ENCODE measurements at regions not wholly inside any gene's neighbourhood (a gene's known extent, or its start where the extent isn't known, plus 50 kb on each side); places are given as distances from the start of the nearest gene placed in this dataset.
"Not testable (repeated sequence)": the region's sequence is repeated elsewhere in the genome, so short reads cannot be mapped to it uniquely, and the experiment has no call there.

GRCh38 chr3:107198581-107199181 lies 178.6 kb upstream of the CCDC54 start:
- Histone ChIP-seq H3K9me3 (ENCODE audit: insufficient read depth, low read length) (no peaks in the 10 kb centered on the region), H3K4me1 (ENCODE audit: low read length) (no peaks in the 10 kb centered on the region), H3K9ac (ENCODE audit: low read length) (no peak overlapping the region), H2AFZ (ENCODE audit: low read depth, low read length) (no peak overlapping the region), H3K27me3 (ENCODE audit: low read depth, low read length) (no peaks in the 10 kb centered on the region), H3K36me3 (replicated peaks; ENCODE audit: low read depth, low read length) (no peaks in the 10 kb centered on the region), H4K20me1 (ENCODE audit: insufficient read depth, low read length) (no peaks in the 10 kb centered on the region), H3K4me2 (ENCODE audit: low read length) (no peak overlapping the region), H3K4me3 (ENCODE audit: low read length) (no peak overlapping the region), H3K79me2 (ENCODE audit: low read length) (no peaks in the 10 kb centered on the region), H3K27ac (ENCODE audit: low read length) (no peak overlapping the region)
- TF ChIP-seq CTCF (IDR thresholded peaks at IDR 0.05; ENCODE audit: low read depth, low read length): no peak
- no peak for TF ChIP-seq EZH2phosphoT487 (IDR thresholded peaks at IDR 0.05; ENCODE audit: low read depth)

GRCh38 chr3:107201146-107201545 lies 176.1 kb upstream of the CCDC54 start:
- Histone ChIP-seq H3K27ac (ENCODE audit: low read length) (no peak overlapping the region), H3K9ac (ENCODE audit: low read length) (no peak overlapping the region), H3K4me1 (ENCODE audit: low read length) (no peaks in the 10 kb centered on the region), H3K9me3 (ENCODE audit: insufficient read depth, low read length) (no peaks in the 10 kb centered on the region), H3K27me3 (ENCODE audit: low read depth, low read length) (no peaks in the 10 kb centered on the region), H3K36me3 (replicated peaks; ENCODE audit: low read depth, low read length) (no peaks in the 10 kb centered on the region), H2AFZ (ENCODE audit: low read depth, low read length) (no peak overlapping the region), H3K79me2 (ENCODE audit: low read length) (no peaks in the 10 kb centered on the region), H3K4me2 (ENCODE audit: low read length) (no peak overlapping the region), H4K20me1 (ENCODE audit: insufficient read depth, low read length) (no peaks in the 10 kb centered on the region), H3K4me3 (ENCODE audit: low read length) (no peak overlapping the region)
- TF ChIP-seq CTCF (IDR thresholded peaks at IDR 0.05; ENCODE audit: low read depth, low read length): no peak
- no peak for TF ChIP-seq EZH2phosphoT487 (IDR thresholded peaks at IDR 0.05; ENCODE audit: low read depth)

- H3K27ac ChIP-seq (ENCODE audit: low read length); H3K4me1 ChIP-seq (ENCODE audit: low read length); H3K79me2 ChIP-seq (ENCODE audit: low read length); H3K4me2 ChIP-seq (ENCODE audit: low read length); H3K9ac ChIP-seq (ENCODE audit: low read length); H2AFZ ChIP-seq (ENCODE audit: low read depth, low read length); H3K4me3 ChIP-seq (ENCODE audit: low read length); H3K36me3 ChIP-seq (replicated peaks; ENCODE audit: low read depth, low read length); H3K27me3 ChIP-seq (ENCODE audit: low read depth, low read length); H3K9me3 ChIP-seq (ENCODE audit: insufficient read depth, low read length); H4K20me1 ChIP-seq (ENCODE audit: insufficient read depth, low read length): not testable (repeated sequence)
Observed at GRCh38 chr3:107202885-107203284, 174.4 kb upstream of the CCDC54 start.

GRCh38 chr3:107204121-107204520 lies 173.1 kb upstream of the CCDC54 start:
- no peak overlapping the region for H3K4me3 ChIP-seq (ENCODE audit: low read length)
- no peak overlapping the region for H2AFZ ChIP-seq (ENCODE audit: low read depth, low read length)
- no peak overlapping the region for H3K4me2 ChIP-seq (ENCODE audit: low read length)
- H3K79me2 ChIP-seq (ENCODE audit: low read length): no peaks in the 10 kb centered on the region
- H3K4me1 ChIP-seq (ENCODE audit: low read length): 0 out of 2 replicates have a peak, but pooled peaks cover 5% of the 10 kb centered on the region
- H3K9ac ChIP-seq (ENCODE audit: low read length): no peak overlapping the region
- no peak for TF ChIP-seq EZH2phosphoT487 (IDR thresholded peaks at IDR 0.05; ENCODE audit: low read depth)
- TF ChIP-seq CTCF (IDR thresholded peaks at IDR 0.05; ENCODE audit: low read depth, low read length): no peak
- H4K20me1 ChIP-seq (ENCODE audit: insufficient read depth, low read length): no peaks in the 10 kb centered on the region
- H3K36me3 ChIP-seq (replicated peaks; ENCODE audit: low read depth, low read length): no peaks in the 10 kb centered on the region
- H3K9me3 ChIP-seq (ENCODE audit: insufficient read depth, low read length): no peaks in the 10 kb centered on the region
- peaks cover 11% of the 10 kb centered on the region for H3K27me3 ChIP-seq (ENCODE audit: low read depth, low read length)
- no peak overlapping the region for H3K27ac ChIP-seq (ENCODE audit: low read length)
